Fibroblast of pulmonary artery (primary cell): ENCODE measurements at regions not wholly inside any gene's neighbourhood (a gene's known extent, or its start where the extent isn't known, plus 50 kb on each side); places are given as distances from the start of the nearest gene placed in this dataset.

Experiments
- DNase-seq: peaks from one replicate; pipeline ENCODE4 v3.0.0-alpha.2; 2010; ENCODE audit warnings: low read depth
- H3K4me3 ChIP-seq: replicated peaks from 2 replicates; pipeline ENCODE4 v1.5.1; 2011; ENCODE audit warnings: low read depth, mild to moderate bottlenecking, control low read depth, low read length, moderate library complexity
- TF ChIP-seq, protein P1 (sequence below): IDR thresholded peaks from 2 replicates; pipeline ENCODE4 v1.5.1; 2011; ENCODE audit warnings: mild to moderate bottlenecking, control low read depth, low read length, inconsistent platforms; ENCODE audit errors: missing control alignments

DNA sequence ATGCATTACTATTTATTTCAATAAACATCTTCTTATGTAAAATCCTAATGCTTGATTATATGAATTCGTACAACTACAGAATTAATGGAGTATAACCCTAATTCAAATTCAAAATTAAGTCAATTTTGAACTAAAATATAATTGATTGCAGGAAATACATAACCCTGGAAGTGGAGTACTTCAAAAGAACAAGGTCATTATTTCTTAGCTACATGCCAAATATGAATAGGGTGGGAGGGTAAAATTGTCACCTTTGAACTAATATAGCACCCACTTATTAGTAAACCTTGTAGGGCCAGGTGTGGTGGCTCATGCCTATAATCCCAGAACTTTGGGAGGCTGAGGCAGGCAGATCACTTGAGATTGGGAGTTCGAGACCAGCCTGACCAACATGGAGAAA lies 895.4 kb upstream of the ACVR2A start:
- no peak overlapping the region for H3K4me3 ChIP-seq
- TF ChIP-seq, protein P1, sequence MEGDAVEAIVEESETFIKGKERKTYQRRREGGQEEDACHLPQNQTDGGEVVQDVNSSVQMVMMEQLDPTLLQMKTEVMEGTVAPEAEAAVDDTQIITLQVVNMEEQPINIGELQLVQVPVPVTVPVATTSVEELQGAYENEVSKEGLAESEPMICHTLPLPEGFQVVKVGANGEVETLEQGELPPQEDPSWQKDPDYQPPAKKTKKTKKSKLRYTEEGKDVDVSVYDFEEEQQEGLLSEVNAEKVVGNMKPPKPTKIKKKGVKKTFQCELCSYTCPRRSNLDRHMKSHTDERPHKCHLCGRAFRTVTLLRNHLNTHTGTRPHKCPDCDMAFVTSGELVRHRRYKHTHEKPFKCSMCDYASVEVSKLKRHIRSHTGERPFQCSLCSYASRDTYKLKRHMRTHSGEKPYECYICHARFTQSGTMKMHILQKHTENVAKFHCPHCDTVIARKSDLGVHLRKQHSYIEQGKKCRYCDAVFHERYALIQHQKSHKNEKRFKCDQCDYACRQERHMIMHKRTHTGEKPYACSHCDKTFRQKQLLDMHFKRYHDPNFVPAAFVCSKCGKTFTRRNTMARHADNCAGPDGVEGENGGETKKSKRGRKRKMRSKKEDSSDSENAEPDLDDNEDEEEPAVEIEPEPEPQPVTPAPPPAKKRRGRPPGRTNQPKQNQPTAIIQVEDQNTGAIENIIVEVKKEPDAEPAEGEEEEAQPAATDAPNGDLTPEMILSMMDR = no peak
- no peak for DNase-seq

DNA sequence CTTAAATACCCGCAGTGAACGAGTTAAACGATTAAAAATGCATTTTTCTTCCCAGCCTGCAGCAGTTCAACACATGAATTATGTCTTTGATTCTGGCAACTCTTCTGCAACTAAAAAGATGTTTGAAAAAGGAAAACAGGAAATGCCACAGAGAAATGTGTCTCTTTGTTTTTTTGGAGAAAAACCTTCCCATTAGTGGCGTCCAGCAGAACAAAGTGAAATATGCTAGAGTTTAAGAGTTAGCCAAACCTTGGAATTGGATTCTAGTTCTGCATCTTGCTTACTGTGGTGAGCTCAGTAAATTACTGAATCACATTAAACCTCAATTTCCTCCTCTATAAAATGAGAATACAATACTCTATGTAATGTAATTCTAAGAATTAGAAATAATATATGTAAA lies 900.2 kb upstream of the ACVR2A start:
- TF ChIP-seq, protein P1 = no peak
- H3K4me3 ChIP-seq = no peak overlapping the region
- no peak for DNase-seq

DNA sequence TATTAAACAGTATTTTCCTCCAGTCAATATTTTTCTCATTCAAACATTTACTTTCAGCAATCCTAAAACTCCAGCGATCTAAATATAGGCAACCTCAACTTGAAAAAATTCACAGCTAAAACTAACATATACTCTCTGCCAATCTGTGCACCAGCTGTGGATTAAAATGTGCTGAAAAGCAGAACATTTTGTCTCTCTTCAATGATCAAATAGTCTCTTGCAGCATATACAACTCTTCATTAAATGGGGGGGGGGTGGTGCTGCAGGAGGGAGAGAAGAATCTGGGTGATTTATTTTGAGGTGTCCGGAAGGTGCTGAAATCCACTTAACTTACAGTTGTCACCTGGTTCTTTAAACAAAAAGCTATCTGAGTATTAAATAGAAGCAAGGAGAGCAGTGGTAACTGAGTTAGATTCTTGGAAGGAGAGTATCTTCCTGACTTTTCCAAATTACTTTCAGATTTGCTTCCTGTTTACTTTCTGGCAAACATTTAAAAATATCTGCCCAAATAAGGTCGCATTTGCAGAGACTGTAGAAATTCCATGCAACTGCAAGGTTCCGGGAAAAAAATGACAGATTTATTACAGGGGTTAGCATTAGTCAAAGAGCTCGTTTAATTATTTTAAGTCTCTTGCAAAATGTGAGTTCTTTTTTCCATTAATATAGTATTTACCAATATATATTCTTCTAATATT lies 904.7 kb upstream of the ACVR2A start:
- H3K4me3 ChIP-seq = no peak overlapping the region
- TF ChIP-seq, protein P1 = no peak
- DNase-seq = peak; percentile 60

DNA sequence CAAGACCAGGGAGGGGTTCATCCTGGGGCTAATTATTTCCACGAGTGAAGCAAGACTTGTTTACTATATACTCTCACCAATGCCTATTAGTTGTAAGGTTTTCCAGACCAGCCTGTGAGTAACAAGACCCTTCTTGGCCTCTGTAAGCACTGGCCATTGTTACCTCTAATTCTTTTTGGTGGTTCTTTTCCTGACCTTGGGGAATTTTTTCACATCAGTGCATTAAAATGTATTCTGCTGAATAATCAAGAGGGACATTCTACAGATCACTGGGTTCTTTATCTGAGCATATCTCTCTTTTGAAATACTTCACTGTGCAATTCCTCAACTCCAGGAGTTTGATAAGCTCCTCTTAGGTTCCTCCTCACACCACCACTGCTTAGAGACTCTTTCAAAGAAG lies 909.9 kb upstream of the ACVR2A start:
- no peak overlapping the region for H3K4me3 ChIP-seq
- no peak for DNase-seq
- TF ChIP-seq, protein P1 = no peak

DNA sequence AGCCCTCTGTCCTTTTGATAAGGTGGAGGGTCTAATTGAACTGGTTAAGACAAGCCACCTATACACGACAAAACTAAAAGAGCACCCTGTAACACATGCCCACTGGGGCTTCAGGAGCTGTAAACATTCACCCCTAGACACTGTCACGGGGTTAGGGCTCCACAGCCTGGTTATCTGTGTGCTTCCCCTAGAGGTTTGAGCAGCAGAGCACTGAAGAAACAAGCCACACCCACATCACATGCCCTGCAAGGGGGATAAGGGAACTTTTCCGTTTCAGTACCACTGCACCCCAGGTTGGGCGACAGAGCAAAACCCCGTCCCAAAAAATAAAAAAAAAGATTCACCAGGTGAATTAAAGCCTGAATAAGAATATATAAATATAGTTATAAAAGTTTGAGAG lies 913.7 kb upstream of the ACVR2A start:
- H3K4me3 ChIP-seq = no peak overlapping the region
- TF ChIP-seq, protein P1 = no peak
- no peak for DNase-seq

DNA sequence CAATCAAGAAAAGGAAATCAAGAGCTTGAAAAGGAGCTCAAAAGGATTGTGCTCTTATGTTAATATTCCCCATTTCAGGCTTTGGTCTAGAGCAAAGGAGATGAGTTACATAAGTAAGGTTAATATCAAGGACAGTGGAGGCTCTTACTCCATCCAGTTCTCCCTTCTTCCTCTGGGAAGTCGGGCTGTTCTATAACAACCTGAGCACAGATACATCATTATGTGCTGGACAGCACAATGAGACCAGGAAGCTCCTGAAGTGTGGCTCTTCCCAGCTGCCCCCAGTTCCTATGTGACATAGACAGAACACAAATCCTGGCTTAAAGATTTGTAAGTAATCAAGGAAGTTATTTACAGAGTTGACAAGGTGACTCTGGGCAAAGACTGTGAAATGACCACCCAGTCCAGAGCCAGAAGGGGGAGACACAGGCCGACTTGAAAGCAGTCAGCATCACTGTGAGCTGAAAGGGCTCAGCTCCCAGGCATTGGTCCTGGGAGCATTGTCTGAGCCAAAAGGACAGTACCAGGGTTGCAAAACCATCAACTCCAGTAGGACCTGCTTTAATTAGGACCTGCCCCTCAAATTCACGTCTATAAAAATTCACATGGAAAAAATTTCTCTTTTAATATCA lies 917.6 kb upstream of the ACVR2A start:
- TF ChIP-seq, protein P1 = peak; percentile 95
- H3K4me3 ChIP-seq = no peak overlapping the region
- DNase-seq = peak; percentile 86

DNA sequence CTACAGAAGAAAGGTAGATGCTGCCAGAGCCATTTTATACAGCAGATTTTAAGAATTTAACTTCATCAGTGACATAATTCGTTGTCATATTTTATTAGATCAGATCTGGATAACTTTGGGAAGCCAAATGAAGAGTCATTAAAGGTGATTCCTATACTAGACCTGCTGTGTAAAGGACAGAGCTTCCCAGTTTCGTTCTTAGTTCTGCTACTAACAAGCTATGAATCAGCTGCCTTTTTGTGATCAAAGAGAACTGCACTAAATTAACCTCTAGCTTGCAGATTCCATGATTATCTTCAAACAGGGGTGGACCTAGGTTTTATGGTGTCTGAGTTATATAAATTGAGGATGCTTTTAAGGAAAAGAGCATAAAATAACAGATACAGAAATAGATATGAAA lies 926.5 kb upstream of the ACVR2A start:
- TF ChIP-seq, protein P1 = no peak
- DNase-seq = no peak
- H3K4me3 ChIP-seq = no peak overlapping the region
